ENCODE measurements at regions not wholly inside any gene's neighbourhood (a gene's known extent, or its start where the extent isn't known, plus 50 kb on each side); places are given as distances from the start of the nearest gene placed in this dataset.

- no peaks in the 10 kb centered on the region for H3K4me1 Mint-ChIP-seq (ENCODE audit: low read depth)
- peaks cover 9 to 12% of the 10 kb centered on the region in 2 donors for H3K9me3 Mint-ChIP-seq
- no peak for ATAC-seq (replicated peaks in 1 of 2)
These were observed 519.4 kb downstream of the TDRD15 start for GRCh38 chr2:21643180-21643579.

GRCh38 chr2:21644266-21644665 lies 520.5 kb downstream of the TDRD15 start:
- no peak overlapping the region for H3K27ac Mint-ChIP-seq
- H3K27me3 Mint-ChIP-seq (ENCODE audit: low read depth) = no peaks in the 10 kb centered on the region
- no peaks in the 10 kb centered on the region for H3K4me1 Mint-ChIP-seq (ENCODE audit: low read depth)
- H3K4me3 Mint-ChIP-seq = no peak overlapping the region
- DNase-seq (no peak), ATAC-seq (replicated peaks in 1 of 2) (no peak)
- H3K36me3 Mint-ChIP-seq (ENCODE audit: insufficient read depth in 2 of 2) = no peaks in the 10 kb centered on the region
- H3K9me3 Mint-ChIP-seq = peaks cover 10 to 13% of the 10 kb centered on the region in 2 donors

More at GRCh38 chr2:21643180-21643579, 519.4 kb downstream of the TDRD15 start:
- H3K27ac Mint-ChIP-seq = no peak overlapping the region
- H3K36me3 Mint-ChIP-seq (ENCODE audit: insufficient read depth in 2 of 2) = no peaks in the 10 kb centered on the region
- no peak overlapping the region for H3K4me3 Mint-ChIP-seq
- no peak for DNase-seq
- no peaks in the 10 kb centered on the region for H3K27me3 Mint-ChIP-seq (ENCODE audit: low read depth)

- H3K4me1 Mint-ChIP-seq (ENCODE audit: low read depth) = no peaks in the 10 kb centered on the region
- H3K27ac Mint-ChIP-seq = no peak overlapping the region
- DNase-seq (no peak), ATAC-seq (replicated peaks in 1 of 2) (no peak)
- no peaks in the 10 kb centered on the region for H3K27me3 Mint-ChIP-seq (ENCODE audit: low read depth)
- no peak overlapping the region for H3K4me3 Mint-ChIP-seq
- H3K9me3 Mint-ChIP-seq = peaks cover 9 to 10% of the 10 kb centered on the region in 2 donors
- no peaks in the 10 kb centered on the region for H3K36me3 Mint-ChIP-seq (ENCODE audit: insufficient read depth in 2 of 2)
These were observed 522.6 kb downstream of the TDRD15 start for GRCh38 chr2:21646345-21646744.

GRCh38 chr2:21650569-21650968 lies 526.8 kb downstream of the TDRD15 start:
- no peak overlapping the region for H3K27ac Mint-ChIP-seq
- no peaks in the 10 kb centered on the region for H3K4me1 Mint-ChIP-seq (ENCODE audit: low read depth)
- no peak overlapping the region for H3K4me3 Mint-ChIP-seq
- H3K27me3 Mint-ChIP-seq (ENCODE audit: low read depth) = no peaks in the 10 kb centered on the region
- ATAC-seq (replicated peaks in 1 of 2) (no peak), DNase-seq (no peak)
- H3K36me3 Mint-ChIP-seq (ENCODE audit: insufficient read depth in 2 of 2) = no peaks in the 10 kb centered on the region
- H3K9me3 Mint-ChIP-seq = peaks cover 4 to 6% of the 10 kb centered on the region in 2 donors

GRCh38 chr2:21655136-21655535 lies 531.4 kb downstream of the TDRD15 start:
- Mint-ChIP-seq H3K4me3 (no peak overlapping the region), H3K36me3 (ENCODE audit: insufficient read depth in 2 of 2) (no peaks in the 10 kb centered on the region), H3K4me1 (ENCODE audit: low read depth) (no peaks in the 10 kb centered on the region), H3K27ac (no peak overlapping the region), H3K9me3 (peaks cover 4 to 7% of the 10 kb centered on the region in 2 donors), H3K27me3 (ENCODE audit: low read depth) (no peaks in the 10 kb centered on the region)
- no peak for ATAC-seq (replicated peaks in 1 of 2)
- no peak for DNase-seq

GRCh38 chr2:21656330-21657075 lies 532.7 kb downstream of the TDRD15 start:
- H3K9me3 Mint-ChIP-seq = peaks cover 2 to 5% of the 10 kb centered on the region in 2 donors
- no peaks in the 10 kb centered on the region for H3K4me1 Mint-ChIP-seq (ENCODE audit: low read depth)
- H3K4me3 Mint-ChIP-seq = no peak overlapping the region
- no peak for DNase-seq
- ATAC-seq (replicated peaks in 1 of 2) = no peak
- H3K27me3 Mint-ChIP-seq (ENCODE audit: low read depth) = no peaks in the 10 kb centered on the region
- H3K36me3 Mint-ChIP-seq (ENCODE audit: insufficient read depth in 2 of 2) = no peaks in the 10 kb centered on the region
- H3K27ac Mint-ChIP-seq = no peak overlapping the region

- DNase-seq (no peak), ATAC-seq (replicated peaks in 1 of 2) (no peak)
- no peak overlapping the region for H3K27ac Mint-ChIP-seq
- no peaks in the 10 kb centered on the region for H3K36me3 Mint-ChIP-seq (ENCODE audit: insufficient read depth in 2 of 2)
- no peaks in the 10 kb centered on the region for H3K27me3 Mint-ChIP-seq (ENCODE audit: low read depth)
- H3K9me3 Mint-ChIP-seq = peaks cover 2 to 5% of the 10 kb centered on the region in 2 donors
- no peak overlapping the region for H3K4me3 Mint-ChIP-seq
- H3K4me1 Mint-ChIP-seq (ENCODE audit: low read depth) = no peaks in the 10 kb centered on the region
These were observed 533.7 kb downstream of the TDRD15 start for GRCh38 chr2:21657445-21657844.

- no peaks in the 10 kb centered on the region for H3K4me1 Mint-ChIP-seq (ENCODE audit: low read depth)
- no peaks in the 10 kb centered on the region for H3K27me3 Mint-ChIP-seq (ENCODE audit: low read depth)
- ATAC-seq (replicated peaks in 1 of 2) (no peak), DNase-seq (no peak)
- H3K4me3 Mint-ChIP-seq = no peak overlapping the region
- no peaks in the 10 kb centered on the region for H3K36me3 Mint-ChIP-seq (ENCODE audit: insufficient read depth in 2 of 2)
- H3K27ac Mint-ChIP-seq = no peak overlapping the region
- peaks cover 5% of the 10 kb centered on the region in 2 donors for H3K9me3 Mint-ChIP-seq
These were observed 534.5 kb downstream of the TDRD15 start for GRCh38 chr2:21658269-21658668.

- H3K4me1 Mint-ChIP-seq (ENCODE audit: low read depth) = no peaks in the 10 kb centered on the region
- DNase-seq (no peak), ATAC-seq (replicated peaks in 1 of 2) (no peak)
- H3K9me3 Mint-ChIP-seq = peaks cover 5 to 7% of the 10 kb centered on the region in 2 donors
- H3K4me3 Mint-ChIP-seq = no peak overlapping the region
- H3K36me3 Mint-ChIP-seq (ENCODE audit: insufficient read depth in 2 of 2) = no peaks in the 10 kb centered on the region
- no peak overlapping the region for H3K27ac Mint-ChIP-seq
- no peaks in the 10 kb centered on the region for H3K27me3 Mint-ChIP-seq (ENCODE audit: low read depth)
These were observed 535.2 kb downstream of the TDRD15 start for GRCh38 chr2:21658907-21659477.

GRCh38 chr2:21664083-21664482 lies 540.3 kb downstream of the TDRD15 start:
- Mint-ChIP-seq H3K36me3 (ENCODE audit: insufficient read depth in 2 of 2) (no peaks in the 10 kb centered on the region), H3K9me3 (peaks cover 17% of the 10 kb centered on the region in 2 donors), H3K27ac (no peak overlapping the region), H3K27me3 (ENCODE audit: low read depth) (no peaks in the 10 kb centered on the region), H3K4me3 (no peak overlapping the region), H3K4me1 (ENCODE audit: low read depth) (no peaks in the 10 kb centered on the region)
- ATAC-seq (replicated peaks in 1 of 2) (no peak), DNase-seq (no peak)

- H3K27ac Mint-ChIP-seq = no peak overlapping the region
- no peaks in the 10 kb centered on the region for H3K4me1 Mint-ChIP-seq (ENCODE audit: low read depth)
- H3K36me3 Mint-ChIP-seq (ENCODE audit: insufficient read depth in 2 of 2) = peaks cover 0 to 3% of the 10 kb centered on the region in 2 donors
- peaks cover 17 to 19% of the 10 kb centered on the region in 2 donors for H3K9me3 Mint-ChIP-seq
- no peaks in the 10 kb centered on the region for H3K27me3 Mint-ChIP-seq (ENCODE audit: low read depth)
- ATAC-seq (replicated peaks in 1 of 2) (no peak), DNase-seq (no peak)
- H3K4me3 Mint-ChIP-seq = no peak overlapping the region
These were observed 543.9 kb downstream of the TDRD15 start for GRCh38 chr2:21667638-21668037.

- no peaks in the 10 kb centered on the region for H3K4me1 Mint-ChIP-seq (ENCODE audit: low read depth)
- peaks cover 17 to 18% of the 10 kb centered on the region in 2 donors for H3K9me3 Mint-ChIP-seq
- H3K27ac Mint-ChIP-seq = no peak overlapping the region
- DNase-seq = no peak
- H3K27me3 Mint-ChIP-seq (ENCODE audit: low read depth) = no peaks in the 10 kb centered on the region
- H3K36me3 Mint-ChIP-seq (ENCODE audit: insufficient read depth in 2 of 2) = peaks cover 0 to 3% of the 10 kb centered on the region in 2 donors
- no peak overlapping the region for H3K4me3 Mint-ChIP-seq
- ATAC-seq (replicated peaks in 1 of 2) = no peak
These were observed 544.4 kb downstream of the TDRD15 start for GRCh38 chr2:21668078-21668710.

GRCh38 chr2:21676041-21676440 lies 552.3 kb downstream of the TDRD15 start:
- H3K27me3 Mint-ChIP-seq (ENCODE audit: low read depth) = no peaks in the 10 kb centered on the region
- no peaks in the 10 kb centered on the region for H3K4me1 Mint-ChIP-seq (ENCODE audit: low read depth)
- no peaks in the 10 kb centered on the region for H3K36me3 Mint-ChIP-seq (ENCODE audit: insufficient read depth in 2 of 2)
- H3K4me3 Mint-ChIP-seq = no peak overlapping the region
- no peak for ATAC-seq (replicated peaks in 1 of 2)
- DNase-seq = no peak
- H3K9me3 Mint-ChIP-seq = peaks cover 6 to 10% of the 10 kb centered on the region in 2 donors
- H3K27ac Mint-ChIP-seq = no peak overlapping the region

Data from activated T-cell treated with anti-CD3 and anti-CD28 coated beads, Interleukin-2, amount 50 U/mL, for 72 hours (primary cell).